Liver (tissue), 8 donors: ENCODE measurements at regions not wholly inside any gene's neighbourhood (a gene's known extent, or its start where the extent isn't known, plus 50 kb on each side); places are given as distances from the start of the nearest gene placed in this dataset.

Experiments used
- DNase-seq: peaks from one replicate; pipeline ENCODE4 v3.0.0-alpha.2; 2017; ENCODE audit warnings: low spot score
- H3K27ac ChIP-seq, 2 donors: one replicate each; pipeline ENCODE4 v1.7.0; 2013; ENCODE audit warnings: inconsistent platforms in 2 of 2, low read length in 2 of 2, control low read depth in 1 of 2, low read depth in 1 of 2, mild to moderate bottlenecking in 1 of 2
- H3K27me3 ChIP-seq, 4 donors: one replicate each; pipeline versions ENCODE4 v1.6.1 to v1.7.0; 2013; ENCODE audit warnings: low read length in 3 of 4, inconsistent platforms in 1 of 4, mild to moderate bottlenecking in 1 of 4, moderate library complexity in 1 of 4; ENCODE audit not compliant: control insufficient read depth in 4 of 4, insufficient read depth in 4 of 4
- H3K36me3 ChIP-seq, 4 donors: one replicate each; pipeline versions ENCODE4 v1.6.1 to v1.7.0; 2013; ENCODE audit warnings: low read length in 3 of 4, mild to moderate bottlenecking in 3 of 4, low read depth in 1 of 4, moderate library complexity in 1 of 4; ENCODE audit not compliant: control insufficient read depth in 4 of 4, insufficient read depth in 3 of 4
- H3K4me1 ChIP-seq, 4 donors: one replicate each; pipeline versions ENCODE4 v1.6.1 to v1.7.0; 2013; ENCODE audit warnings: low read length in 3 of 4, mild to moderate bottlenecking in 3 of 4, moderate library complexity in 1 of 4; ENCODE audit not compliant: control insufficient read depth in 4 of 4, insufficient read depth in 4 of 4
- H3K4me3 ChIP-seq, 3 donors: one replicate each; pipeline versions ENCODE4 v1.6.1 to v1.7.0; 2013; ENCODE audit warnings: low read length in 3 of 3, control low read depth in 1 of 3, low read depth in 1 of 3, mild to moderate bottlenecking in 1 of 3
- H3K9ac ChIP-seq, 2 donors: one replicate each; pipeline ENCODE4 v1.7.0; 2013; ENCODE audit warnings: low read length in 2 of 2, mild to moderate bottlenecking in 2 of 2, moderate library complexity in 2 of 2, control low read depth in 1 of 2, low read depth in 1 of 2
- H3K9me3 ChIP-seq, 4 donors: one replicate each; pipeline versions ENCODE4 v1.6.1 to v1.7.0; 2013; ENCODE audit warnings: low read length in 3 of 4; ENCODE audit not compliant: control insufficient read depth in 4 of 4
- EGR1 ChIP-seq, 2 donors: IDR thresholded peaks; 2 replicates each; pipeline ENCODE4 v1.6.1; 2016 to 2018; ENCODE audit warnings: antibody characterized with exemption in 2 of 2, low read depth in 2 of 2
- FOXA1 ChIP-seq: IDR thresholded peaks from 2 replicates; pipeline ENCODE4 v1.6.1; 2016; ENCODE audit warnings: antibody characterized with exemption
- GABPA ChIP-seq, 2 donors: IDR thresholded peaks in 1 of 2; conservative IDR thresholded peaks in 1 of 2; 2 replicates each; pipeline ENCODE4 v1.6.1; 2016; ENCODE audit warnings: antibody characterized with exemption in 2 of 2, mild to moderate bottlenecking in 1 of 2, moderate library complexity in 1 of 2
- HNF4G ChIP-seq: IDR thresholded peaks from 2 replicates; pipeline ENCODE4 v1.6.1; 2016; ENCODE audit warnings: antibody characterized with exemption
- JUND ChIP-seq, 2 donors: IDR thresholded peaks; 2 replicates each; pipeline ENCODE4 v1.6.1; 2016; ENCODE audit warnings: antibody characterized with exemption in 2 of 2
- RAD21 ChIP-seq, 2 donors: IDR thresholded peaks; 2 replicates each; pipeline ENCODE4 v1.6.1; 2016; ENCODE audit warnings: antibody characterized with exemption in 2 of 2, mild to moderate bottlenecking in 2 of 2
- RXRA ChIP-seq, 2 donors: IDR thresholded peaks; 2 replicates each; pipeline ENCODE4 v1.6.1; 2017 to 2018; ENCODE audit warnings: antibody characterized with exemption in 2 of 2, mild to moderate bottlenecking in 1 of 2
- SP1 ChIP-seq: IDR thresholded peaks from 2 replicates; pipeline ENCODE4 v1.6.1; 2018; ENCODE audit warnings: antibody characterized with exemption, mild to moderate bottlenecking
- TAF1 ChIP-seq: conservative IDR thresholded peaks from 2 replicates; pipeline ENCODE4 v1.6.1; 2016; ENCODE audit warnings: antibody characterized with exemption, mild to moderate bottlenecking
- WGBS: extraction: QIAGEN DNeasy Blood & Tissue Kit; methylation state at CpG from one replicate; pipeline ENCODE4 v1.1.7; 2013; 5-methylcytosine and 5-hydroxymethylcytosine counted together
- TF ChIP-seq, protein P1 (sequence below): IDR thresholded peaks from 2 replicates; pipeline ENCODE4 v1.6.1; 2016; ENCODE audit warnings: antibody characterized with exemption
- TF ChIP-seq, protein P2 (sequence below): fragments of 150-350 bp; IDR thresholded peaks from 2 replicates; pipeline ENCODE4 v1.5.1; 2017; ENCODE audit warnings: improper control_type of control experiment, low read depth, low read length; ENCODE audit not compliant: missing input control
- TF ChIP-seq, protein P3 (sequence below): IDR thresholded peaks from 2 replicates; pipeline ENCODE4 v1.6.1; 2016; ENCODE audit warnings: antibody characterized with exemption
- TF ChIP-seq, protein P4 (sequence below): IDR thresholded peaks from 2 replicates; pipeline ENCODE4 v1.6.1; 2016; ENCODE audit warnings: antibody characterized with exemption, mild to moderate bottlenecking
- donor health status: healthy.
- donor health status: healthy.
- donor health status: healthy.
- donor health status: healthy.
- donor health status: healthy.

DNA sequence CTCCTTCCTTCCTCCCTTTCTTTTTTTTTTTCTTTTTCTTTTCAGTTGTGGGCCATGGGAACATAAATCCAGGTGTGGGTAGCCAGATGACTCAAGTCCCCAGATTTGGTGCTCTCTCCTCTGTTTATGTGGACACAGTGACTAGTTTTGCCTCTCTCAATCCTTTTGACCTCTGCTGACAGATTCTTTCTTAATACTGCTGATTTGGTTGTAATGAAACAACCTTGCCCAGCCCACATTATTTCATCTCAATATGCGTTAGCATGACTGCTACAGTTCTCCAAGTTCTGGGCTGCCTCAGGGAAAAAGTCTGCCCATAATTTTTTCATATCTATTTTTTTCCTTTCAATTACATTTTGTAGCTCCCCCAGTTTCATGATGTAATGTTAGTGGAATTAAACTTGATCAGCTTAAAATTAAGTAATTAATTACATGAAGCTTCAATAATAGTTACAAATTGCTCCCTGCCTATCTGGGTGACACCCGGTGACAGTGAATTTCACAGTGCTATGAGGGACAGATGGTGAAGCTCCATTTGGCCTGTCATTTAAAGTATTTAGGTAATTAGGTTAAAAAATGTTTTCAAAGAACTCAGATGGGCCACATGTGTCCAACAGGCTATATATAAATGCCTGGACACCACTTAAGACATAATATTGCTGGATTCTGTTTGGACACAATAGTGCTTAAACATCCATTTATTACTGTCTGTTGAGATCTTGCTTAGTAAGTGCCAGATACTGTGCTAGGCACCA lies 118.8 kb upstream of the FRY start:
- DNase-seq, result no peak
- H3K27ac ChIP-seq, result no peak overlapping the region
- 65% methylated on average over 2 of the region's 2 CpGs for WGBS
- no peaks in the 10 kb centered on the region for H3K9me3 ChIP-seq
- H3K9ac ChIP-seq, result no peak overlapping the region
- no peaks in the 10 kb centered on the region for H3K27me3 ChIP-seq
- H3K36me3 ChIP-seq, result no peaks in the 10 kb centered on the region
- H3K4me3 ChIP-seq, result no peak overlapping the region
- TF ChIP-seq SP1 (no peak), JUND (IDR thresholded peaks at IDR 0.05) (no peak), GABPA (IDR thresholded peaks at IDR 0.05 in 1 of 2, conservative IDR thresholded peaks at IDR 0.05 in 1 of 2) (no peak), EGR1 (IDR thresholded peaks at IDR 0.05; ENCODE audit: low read depth in 2 of 2) (no peak)
- TF ChIP-seq, protein P1, sequence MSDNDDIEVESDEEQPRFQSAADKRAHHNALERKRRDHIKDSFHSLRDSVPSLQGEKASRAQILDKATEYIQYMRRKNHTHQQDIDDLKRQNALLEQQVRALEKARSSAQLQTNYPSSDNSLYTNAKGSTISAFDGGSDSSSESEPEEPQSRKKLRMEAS, result no peak
- TF ChIP-seq, protein P2, sequence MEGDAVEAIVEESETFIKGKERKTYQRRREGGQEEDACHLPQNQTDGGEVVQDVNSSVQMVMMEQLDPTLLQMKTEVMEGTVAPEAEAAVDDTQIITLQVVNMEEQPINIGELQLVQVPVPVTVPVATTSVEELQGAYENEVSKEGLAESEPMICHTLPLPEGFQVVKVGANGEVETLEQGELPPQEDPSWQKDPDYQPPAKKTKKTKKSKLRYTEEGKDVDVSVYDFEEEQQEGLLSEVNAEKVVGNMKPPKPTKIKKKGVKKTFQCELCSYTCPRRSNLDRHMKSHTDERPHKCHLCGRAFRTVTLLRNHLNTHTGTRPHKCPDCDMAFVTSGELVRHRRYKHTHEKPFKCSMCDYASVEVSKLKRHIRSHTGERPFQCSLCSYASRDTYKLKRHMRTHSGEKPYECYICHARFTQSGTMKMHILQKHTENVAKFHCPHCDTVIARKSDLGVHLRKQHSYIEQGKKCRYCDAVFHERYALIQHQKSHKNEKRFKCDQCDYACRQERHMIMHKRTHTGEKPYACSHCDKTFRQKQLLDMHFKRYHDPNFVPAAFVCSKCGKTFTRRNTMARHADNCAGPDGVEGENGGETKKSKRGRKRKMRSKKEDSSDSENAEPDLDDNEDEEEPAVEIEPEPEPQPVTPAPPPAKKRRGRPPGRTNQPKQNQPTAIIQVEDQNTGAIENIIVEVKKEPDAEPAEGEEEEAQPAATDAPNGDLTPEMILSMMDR, result no peak
- TF ChIP-seq, protein P3, sequence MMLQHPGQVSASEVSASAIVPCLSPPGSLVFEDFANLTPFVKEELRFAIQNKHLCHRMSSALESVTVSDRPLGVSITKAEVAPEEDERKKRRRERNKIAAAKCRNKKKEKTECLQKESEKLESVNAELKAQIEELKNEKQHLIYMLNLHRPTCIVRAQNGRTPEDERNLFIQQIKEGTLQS, result no peak
- peaks cover 0 to 15% (median 8%) of the 10 kb centered on the region in 4 donors for H3K4me1 ChIP-seq

DNA sequence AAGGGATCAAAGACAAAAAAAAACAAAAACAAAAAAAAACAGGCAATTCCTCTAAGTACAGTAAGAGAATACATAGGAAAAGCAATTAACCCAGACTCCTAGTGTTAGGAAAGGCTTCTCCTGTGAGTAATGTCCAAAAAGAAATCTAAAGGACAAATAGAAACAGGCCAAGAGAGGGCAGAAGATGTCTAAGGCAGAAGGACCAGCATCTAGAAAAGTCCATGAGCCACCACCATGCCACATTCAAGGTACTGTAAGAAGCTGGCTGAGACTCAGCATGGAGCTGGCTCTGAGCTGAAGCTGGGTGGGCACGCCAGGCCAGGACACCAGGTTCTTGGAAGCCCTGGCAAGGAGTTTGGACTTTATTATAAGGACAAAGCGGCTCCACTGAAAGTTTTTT lies 118.1 kb upstream of the FRY start:
- WGBS, result 96% methylated on average over 2 of the region's 2 CpGs
- Histone ChIP-seq H3K9ac (no peak overlapping the region), H3K4me1 (peaks cover 0 to 14% (median 8%) of the 10 kb centered on the region in 4 donors), H3K9me3 (no peaks in the 10 kb centered on the region), H3K27me3 (no peaks in the 10 kb centered on the region), H3K27ac (no peak overlapping the region), H3K36me3 (no peaks in the 10 kb centered on the region), H3K4me3 (no peak overlapping the region)
- no peak for DNase-seq
- TF ChIP-seq RAD21 (IDR thresholded peaks at IDR 0.05) (peak; percentile 36 to 44), GABPA (IDR thresholded peaks at IDR 0.05 in 1 of 2, conservative IDR thresholded peaks at IDR 0.05 in 1 of 2) (no peak)

DNA sequence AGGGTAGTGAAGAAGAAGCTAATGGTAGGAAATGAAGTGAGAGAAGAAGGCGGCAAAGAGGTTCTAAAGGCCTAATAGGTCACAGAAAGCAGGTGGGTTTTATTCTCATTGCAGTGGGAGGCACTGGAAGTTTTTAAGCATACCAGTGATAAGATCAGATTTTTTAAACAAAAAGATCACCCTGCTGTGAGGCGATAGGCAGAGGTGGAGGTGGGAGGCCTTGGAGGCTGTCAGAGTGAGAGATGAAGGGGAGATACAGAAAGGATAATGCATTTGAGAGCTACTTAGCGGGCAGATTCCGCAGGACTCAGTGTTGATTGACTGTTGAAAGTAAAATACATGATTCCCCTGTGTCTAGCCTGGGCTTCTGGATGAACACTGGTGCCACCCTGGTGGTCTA lies 116.7 kb upstream of the FRY start:
- no peak overlapping the region for H3K27ac ChIP-seq
- H3K4me1 ChIP-seq, result peaks cover 0 to 5% (median 3%) of the 10 kb centered on the region in 4 donors
- TF ChIP-seq TAF1, result no peak
- TF ChIP-seq HNF4G, result no peak
- TF ChIP-seq, protein P4, sequence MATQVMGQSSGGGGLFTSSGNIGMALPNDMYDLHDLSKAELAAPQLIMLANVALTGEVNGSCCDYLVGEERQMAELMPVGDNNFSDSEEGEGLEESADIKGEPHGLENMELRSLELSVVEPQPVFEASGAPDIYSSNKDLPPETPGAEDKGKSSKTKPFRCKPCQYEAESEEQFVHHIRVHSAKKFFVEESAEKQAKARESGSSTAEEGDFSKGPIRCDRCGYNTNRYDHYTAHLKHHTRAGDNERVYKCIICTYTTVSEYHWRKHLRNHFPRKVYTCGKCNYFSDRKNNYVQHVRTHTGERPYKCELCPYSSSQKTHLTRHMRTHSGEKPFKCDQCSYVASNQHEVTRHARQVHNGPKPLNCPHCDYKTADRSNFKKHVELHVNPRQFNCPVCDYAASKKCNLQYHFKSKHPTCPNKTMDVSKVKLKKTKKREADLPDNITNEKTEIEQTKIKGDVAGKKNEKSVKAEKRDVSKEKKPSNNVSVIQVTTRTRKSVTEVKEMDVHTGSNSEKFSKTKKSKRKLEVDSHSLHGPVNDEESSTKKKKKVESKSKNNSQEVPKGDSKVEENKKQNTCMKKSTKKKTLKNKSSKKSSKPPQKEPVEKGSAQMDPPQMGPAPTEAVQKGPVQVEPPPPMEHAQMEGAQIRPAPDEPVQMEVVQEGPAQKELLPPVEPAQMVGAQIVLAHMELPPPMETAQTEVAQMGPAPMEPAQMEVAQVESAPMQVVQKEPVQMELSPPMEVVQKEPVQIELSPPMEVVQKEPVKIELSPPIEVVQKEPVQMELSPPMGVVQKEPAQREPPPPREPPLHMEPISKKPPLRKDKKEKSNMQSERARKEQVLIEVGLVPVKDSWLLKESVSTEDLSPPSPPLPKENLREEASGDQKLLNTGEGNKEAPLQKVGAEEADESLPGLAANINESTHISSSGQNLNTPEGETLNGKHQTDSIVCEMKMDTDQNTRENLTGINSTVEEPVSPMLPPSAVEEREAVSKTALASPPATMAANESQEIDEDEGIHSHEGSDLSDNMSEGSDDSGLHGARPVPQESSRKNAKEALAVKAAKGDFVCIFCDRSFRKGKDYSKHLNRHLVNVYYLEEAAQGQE, result no peak
- no peak for TF ChIP-seq JUND (IDR thresholded peaks at IDR 0.05)
- TF ChIP-seq, protein P1, result no peak
- no peak for TF ChIP-seq RXRA (IDR thresholded peaks at IDR 0.05)
- TF ChIP-seq FOXA1, result no peak
- no peak overlapping the region for H3K4me3 ChIP-seq
- no peak overlapping the region for H3K9ac ChIP-seq
- H3K9me3 ChIP-seq, result no peaks in the 10 kb centered on the region
- WGBS, result 96% methylated on average over 4 of the region's 4 CpGs
- DNase-seq, result no peak
- no peaks in the 10 kb centered on the region for H3K27me3 ChIP-seq
- no peaks in the 10 kb centered on the region for H3K36me3 ChIP-seq
